ENCODE measurements at regions not wholly inside any gene's neighbourhood (a gene's known extent, or its start where the extent isn't known, plus 50 kb on each side); places are given as distances from the start of the nearest gene placed in this dataset.

DNA sequence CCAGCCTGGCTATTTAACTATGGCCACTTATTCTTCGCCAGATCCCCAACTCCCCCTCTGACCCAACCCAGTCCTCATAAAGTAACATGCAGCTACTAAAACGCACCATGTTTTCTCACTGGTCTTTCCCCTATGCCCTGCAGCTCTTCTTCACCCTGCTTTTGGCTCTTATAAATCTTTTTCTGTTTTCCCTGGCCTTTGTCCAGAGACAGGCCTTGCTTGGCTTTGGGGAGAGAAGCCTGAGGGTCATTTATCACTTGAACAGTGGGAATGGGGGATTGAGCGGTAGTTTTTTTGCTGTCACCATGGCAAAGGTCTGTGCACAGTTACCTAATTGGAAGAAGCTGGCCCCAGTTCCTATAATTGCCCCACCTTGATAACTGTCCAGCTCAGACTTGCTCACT is 202.9 kb upstream of the NT5C1B start:
- no peak for DNase-seq (ENCODE audit: low read depth)
- ChIA-PET POLR2A (interaction anchor here (0.6 kb wide), 1 partner anchor 19 kb away, joined by 3 read pairs; no protein-coding TSS in a partner anchor), CTCF (interaction anchor here (1.2 to 1.6 kb wide), 3 partner anchors 10 to 273 kb away, joined by 3 to 7 read pairs (median 3); no protein-coding TSS in a partner anchor)
- Histone ChIP-seq H3K27me3 (ENCODE audit: control insufficient read depth, insufficient read depth, low read length) (no peaks in the 10 kb centered on the region), H3K36me3 (ENCODE audit: control insufficient read depth, insufficient read depth, low read length) (no peaks in the 10 kb centered on the region), H3K4me3 (ENCODE audit: low read depth, low read length) (no peak overlapping the region)
- TF ChIP-seq, protein P1, sequence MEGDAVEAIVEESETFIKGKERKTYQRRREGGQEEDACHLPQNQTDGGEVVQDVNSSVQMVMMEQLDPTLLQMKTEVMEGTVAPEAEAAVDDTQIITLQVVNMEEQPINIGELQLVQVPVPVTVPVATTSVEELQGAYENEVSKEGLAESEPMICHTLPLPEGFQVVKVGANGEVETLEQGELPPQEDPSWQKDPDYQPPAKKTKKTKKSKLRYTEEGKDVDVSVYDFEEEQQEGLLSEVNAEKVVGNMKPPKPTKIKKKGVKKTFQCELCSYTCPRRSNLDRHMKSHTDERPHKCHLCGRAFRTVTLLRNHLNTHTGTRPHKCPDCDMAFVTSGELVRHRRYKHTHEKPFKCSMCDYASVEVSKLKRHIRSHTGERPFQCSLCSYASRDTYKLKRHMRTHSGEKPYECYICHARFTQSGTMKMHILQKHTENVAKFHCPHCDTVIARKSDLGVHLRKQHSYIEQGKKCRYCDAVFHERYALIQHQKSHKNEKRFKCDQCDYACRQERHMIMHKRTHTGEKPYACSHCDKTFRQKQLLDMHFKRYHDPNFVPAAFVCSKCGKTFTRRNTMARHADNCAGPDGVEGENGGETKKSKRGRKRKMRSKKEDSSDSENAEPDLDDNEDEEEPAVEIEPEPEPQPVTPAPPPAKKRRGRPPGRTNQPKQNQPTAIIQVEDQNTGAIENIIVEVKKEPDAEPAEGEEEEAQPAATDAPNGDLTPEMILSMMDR (IDR thresholded peaks at IDR 0.05; ENCODE audit: insufficient read depth, low read depth, low read length): no peak

DNA sequence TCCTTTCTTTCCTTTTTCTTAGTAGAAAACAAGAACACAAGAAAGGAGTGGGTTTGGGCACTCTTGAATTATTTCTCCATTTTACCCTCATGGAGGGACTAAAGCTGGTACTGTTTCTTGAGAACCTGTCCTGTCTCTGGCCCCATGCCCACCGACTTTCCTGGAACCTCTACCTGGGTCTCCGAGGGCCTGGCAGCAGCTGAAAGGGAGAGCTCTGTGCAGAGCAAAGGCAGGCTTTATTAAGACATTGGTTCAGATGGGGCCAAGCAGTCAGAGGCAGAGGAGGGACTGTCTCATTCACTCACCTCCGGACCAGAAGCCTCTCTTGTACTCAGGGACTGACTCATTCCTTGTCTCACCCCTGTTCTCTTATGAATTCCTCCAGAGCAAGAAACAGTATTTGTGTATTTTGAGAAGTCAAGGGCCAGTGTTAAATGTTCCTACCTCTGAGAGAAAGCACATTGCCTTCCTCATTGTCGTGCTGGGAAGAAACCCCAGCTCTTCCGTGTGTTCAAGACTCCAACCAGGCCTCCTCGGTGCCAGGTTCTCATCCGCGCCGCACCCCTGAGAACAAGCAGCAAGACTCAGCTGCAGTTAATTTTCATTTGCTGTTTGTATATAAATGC is 201.9 kb upstream of the NT5C1B start:
- Histone ChIP-seq H3K36me3 (ENCODE audit: control insufficient read depth, insufficient read depth, low read length) (no peaks in the 10 kb centered on the region), H3K4me3 (ENCODE audit: low read depth, low read length) (no peak overlapping the region), H3K27me3 (ENCODE audit: control insufficient read depth, insufficient read depth, low read length) (no peaks in the 10 kb centered on the region)
- POLR2A ChIA-PET: no interaction called here
- DNase-seq (ENCODE audit: low read depth): no peak
- TF ChIP-seq, protein P1 (IDR thresholded peaks at IDR 0.05; ENCODE audit: insufficient read depth, low read depth, low read length): no peak
- CTCF ChIA-PET: interaction anchor here (0.6 to 1.6 kb wide), 3 partner anchors 9 to 91 kb away, joined by 3 to 7 read pairs (median 3); no protein-coding TSS in a partner anchor

DNA sequence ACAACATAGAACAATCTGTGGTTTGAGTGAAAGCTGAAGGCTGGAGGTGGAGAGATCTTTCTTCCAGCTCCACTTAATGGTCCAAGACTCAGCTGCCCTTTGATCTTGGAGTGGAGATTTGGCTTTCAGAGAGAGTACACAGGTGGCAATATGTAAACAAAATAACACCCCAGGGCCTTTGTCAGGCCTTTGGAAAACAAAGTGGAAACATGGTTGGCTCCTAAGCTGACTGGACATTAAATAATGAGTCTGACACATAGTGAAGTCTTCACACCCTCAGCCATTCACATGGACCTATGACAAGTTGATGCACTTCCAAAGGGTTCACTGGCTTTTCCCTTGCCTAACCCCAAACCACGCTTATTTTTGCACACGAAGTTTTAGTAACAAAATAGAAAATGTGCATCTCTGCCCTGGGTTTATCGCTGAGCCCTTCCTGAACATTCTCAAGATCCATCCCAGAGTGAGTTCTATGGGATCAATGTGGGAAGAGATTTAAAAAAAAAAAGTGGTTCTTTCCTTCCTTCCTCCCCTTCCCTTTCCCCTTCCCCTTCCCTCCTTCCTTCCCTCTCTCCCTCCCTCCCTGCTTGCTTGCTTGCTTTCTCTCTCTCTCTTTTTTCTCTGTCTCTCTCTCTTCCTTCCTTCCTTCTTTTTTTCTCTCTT is 201.3 kb upstream of the NT5C1B start:
- Histone ChIP-seq H3K36me3 (ENCODE audit: control insufficient read depth, insufficient read depth, low read length) (no peaks in the 10 kb centered on the region), H3K27me3 (ENCODE audit: control insufficient read depth, insufficient read depth, low read length) (no peaks in the 10 kb centered on the region), H3K4me3 (ENCODE audit: low read depth, low read length) (no peak overlapping the region)
- CTCF ChIA-PET: no interaction called here
- POLR2A ChIA-PET: no interaction called here
- TF ChIP-seq, protein P1 (IDR thresholded peaks at IDR 0.05; ENCODE audit: insufficient read depth, low read depth, low read length): no peak
- DNase-seq (ENCODE audit: low read depth): no peak

DNA sequence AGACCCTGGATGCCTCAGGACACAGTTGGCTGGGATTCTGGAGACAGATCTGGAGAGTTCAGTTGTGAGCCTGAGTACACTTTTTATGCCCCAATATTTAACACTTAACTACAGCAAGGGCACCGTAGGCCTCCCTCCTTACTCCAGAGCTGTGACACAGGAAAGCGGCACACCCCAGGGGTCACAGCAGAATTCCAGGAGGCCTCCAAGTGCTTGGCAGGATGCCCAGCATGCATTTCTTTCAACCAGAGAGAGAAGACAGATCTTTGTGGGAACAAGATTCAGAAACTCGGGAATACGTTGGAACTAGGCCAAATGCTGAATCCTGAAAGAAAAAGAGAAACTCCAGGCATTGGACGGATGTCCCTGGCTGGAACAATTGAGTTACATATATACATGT is 199.2 kb upstream of the NT5C1B start:
- TF ChIP-seq, protein P1 (IDR thresholded peaks at IDR 0.05; ENCODE audit: insufficient read depth, low read depth, low read length): no peak
- H3K27me3 ChIP-seq (ENCODE audit: control insufficient read depth, insufficient read depth, low read length): no peaks in the 10 kb centered on the region
- ChIA-PET POLR2A (no interaction called here), CTCF (interaction anchor here (1.1 to 1.9 kb wide), 2 partner anchors 10 to 13 kb away, joined by 3 to 4 read pairs; no protein-coding TSS in a partner anchor)
- no peaks in the 10 kb centered on the region for H3K36me3 ChIP-seq (ENCODE audit: control insufficient read depth, insufficient read depth, low read length)
- DNase-seq (ENCODE audit: low read depth): no peak
- H3K4me3 ChIP-seq (ENCODE audit: low read depth, low read length): no peak overlapping the region

DNA sequence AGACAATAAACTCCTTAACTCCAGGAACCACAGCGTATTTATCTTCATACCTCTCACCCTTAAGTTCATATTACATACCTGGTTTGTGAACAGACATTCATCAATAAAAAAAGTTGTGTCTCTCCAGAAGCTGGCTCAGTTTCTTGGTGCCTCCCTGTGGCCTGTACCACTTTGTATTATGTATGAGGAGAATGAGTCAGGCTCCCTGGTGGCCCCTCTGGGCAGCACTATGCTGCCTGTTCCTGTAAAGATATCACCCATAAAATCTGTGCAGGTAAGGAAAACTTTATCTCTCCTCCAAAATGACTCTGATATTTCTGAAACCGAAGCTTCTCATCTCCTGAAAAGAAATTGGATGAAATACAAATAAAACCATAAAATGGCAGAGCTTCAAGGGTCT is 198.4 kb upstream of the NT5C1B start:
- ChIA-PET POLR2A (no interaction called here), CTCF (interaction anchor here (1.1 to 1.9 kb wide), 3 partner anchors 8 to 13 kb away, joined by 3 to 4 read pairs (median 3); no protein-coding TSS in a partner anchor)
- H3K27me3 ChIP-seq (ENCODE audit: control insufficient read depth, insufficient read depth, low read length): no peaks in the 10 kb centered on the region
- H3K4me3 ChIP-seq (ENCODE audit: low read depth, low read length): no peak overlapping the region
- no peaks in the 10 kb centered on the region for H3K36me3 ChIP-seq (ENCODE audit: control insufficient read depth, insufficient read depth, low read length)
- no peak for DNase-seq (ENCODE audit: low read depth)
- TF ChIP-seq, protein P1 (IDR thresholded peaks at IDR 0.05; ENCODE audit: insufficient read depth, low read depth, low read length): no peak

Measured in BJ (cell line).